Amniotic epithelial cell (primary cell): ENCODE measurements at regions not wholly inside any gene's neighbourhood (a gene's known extent, or its start where the extent isn't known, plus 50 kb on each side); places are given as distances from the start of the nearest gene placed in this dataset.
"Not testable (repeated sequence)": the region's sequence is repeated elsewhere in the genome, so short reads cannot be mapped to it uniquely, and the experiment has no call there.

ENCODE experiments used
- DNase-seq: peaks from one replicate; pipeline ENCODE4 v3.0.0-alpha.2; 2010; ENCODE audit warnings: low read depth

- not testable (repeated sequence) for DNase-seq
Measured at GRCh38 chr9:39665020-39665419, 309.6 kb downstream of the SPATA31A1 start.

GRCh38 chr9:39674437-39675210, 319.2 kb downstream of the SPATA31A1 start:
- DNase-seq: not testable (repeated sequence)

- not testable (repeated sequence) for DNase-seq
Measured at GRCh38 chr9:39675211-39675553, 319.7 kb downstream of the SPATA31A1 start.

GRCh38 chr9:39678534-39679263, 323.2 kb downstream of the SPATA31A1 start:
- not testable (repeated sequence) for DNase-seq

- not testable (repeated sequence) for DNase-seq
Measured at GRCh38 chr9:39680694-39681401, 325.4 kb downstream of the SPATA31A1 start.

- not testable (repeated sequence) for DNase-seq
Measured at GRCh38 chr9:39728862-39729261, 373.4 kb downstream of the SPATA31A1 start.

- DNase-seq: not testable (repeated sequence)
Measured at GRCh38 chr9:39744898-39745297, 389.4 kb downstream of the SPATA31A1 start.

GRCh38 chr9:39775570-39775969, 420.1 kb downstream of the SPATA31A1 start:
- DNase-seq: not testable (repeated sequence)

- not testable (repeated sequence) for DNase-seq
Measured at GRCh38 chr9:39791356-39791755, 435.9 kb downstream of the SPATA31A1 start.

- DNase-seq: not testable (repeated sequence)
Measured at GRCh38 chr9:39797935-39798334, 442.5 kb downstream of the SPATA31A1 start.

GRCh38 chr9:39799252-39799651, 443.8 kb downstream of the SPATA31A1 start:
- not testable (repeated sequence) for DNase-seq

GRCh38 chr9:39802561-39802960, 447.1 kb downstream of the SPATA31A1 start:
- not testable (repeated sequence) for DNase-seq

- peak; percentile 26 for DNase-seq
Measured at GRCh38 chr9:39809401-39810226, 454.1 kb downstream of the SPATA31A1 start.

GRCh38 chr9:39810401-39810800, 454.9 kb downstream of the SPATA31A1 start:
- DNase-seq: not testable (repeated sequence)

- DNase-seq: not testable (repeated sequence)
Measured at GRCh38 chr9:39811615-39812014, 456.1 kb downstream of the SPATA31A1 start.

- peak; percentile 1 for DNase-seq
Measured at GRCh38 chr9:39828457-39828856, 473.0 kb downstream of the SPATA31A1 start.
